GM12874 (cell line): ENCODE measurements at regions not wholly inside any gene's neighbourhood (a gene's known extent, or its start where the extent isn't known, plus 50 kb on each side); places are given as distances from the start of the nearest gene placed in this dataset.

ENCODE experiments used
- CTCF ChIP-seq: IDR thresholded peaks from 2 replicates; pipeline ENCODE4 v1.5.1; 2011; ENCODE audit warnings: low read depth, mild to moderate bottlenecking, control low read depth, low read length, moderate library complexity; ENCODE audit not compliant: insufficient read depth

- TF ChIP-seq CTCF, result no peak
Measured at GRCh38 chr14:98579140-98579539, 692.9 kb downstream of the BCL11B start.

GRCh38 chr14:98580131-98580678 lies 691.8 kb downstream of the BCL11B start:
- no peak for TF ChIP-seq CTCF

- TF ChIP-seq CTCF, result no peak
Measured at GRCh38 chr14:98582276-98582675, 689.7 kb downstream of the BCL11B start.

DNA sequence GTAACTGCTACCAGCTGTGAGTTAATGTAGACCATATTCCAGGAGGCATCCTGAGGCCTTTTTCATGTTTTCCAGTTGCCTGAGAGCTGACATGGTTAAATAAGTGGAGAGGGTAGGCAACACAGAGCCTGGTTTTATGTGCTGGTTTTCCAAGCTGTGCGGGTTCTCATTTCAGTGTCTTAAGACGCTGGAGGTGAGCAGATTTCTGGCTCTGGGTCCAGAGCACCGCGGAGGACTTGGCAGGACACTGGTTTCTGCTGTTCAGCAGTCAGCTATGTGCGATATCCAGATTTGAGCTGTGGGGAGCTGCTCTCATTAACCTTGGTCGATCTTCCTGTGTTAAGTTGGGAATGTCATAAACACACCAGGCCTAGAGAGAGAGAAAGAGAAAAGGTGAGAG lies 680.8 kb downstream of the BCL11B start:
- no peak for TF ChIP-seq CTCF

- no peak for TF ChIP-seq CTCF
Measured at GRCh38 chr14:98592611-98593170, 679.3 kb downstream of the BCL11B start.

DNA sequence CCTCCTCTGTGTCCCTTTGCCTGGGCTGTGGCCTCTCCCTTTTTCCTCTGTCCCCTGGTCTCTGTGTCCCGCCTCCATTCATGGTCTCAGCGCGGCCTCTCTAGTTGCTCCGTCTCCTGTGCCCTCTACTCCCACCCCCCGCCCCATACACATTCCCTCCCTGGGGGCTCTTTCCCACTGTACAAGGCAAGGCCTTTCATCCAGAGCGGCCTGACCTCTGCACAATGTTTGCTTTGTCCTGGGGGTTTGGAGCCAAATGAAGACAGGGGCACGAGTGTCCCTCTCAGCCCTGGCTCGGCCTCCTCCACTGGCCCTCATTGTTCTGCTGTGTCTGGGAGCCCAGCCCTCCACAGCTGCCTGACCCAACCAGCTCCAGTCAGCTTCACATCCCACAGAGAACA lies 678.6 kb downstream of the BCL11B start:
- no peak for TF ChIP-seq CTCF

- no peak for TF ChIP-seq CTCF
Measured at GRCh38 chr14:98594156-98594555, 677.8 kb downstream of the BCL11B start.

DNA sequence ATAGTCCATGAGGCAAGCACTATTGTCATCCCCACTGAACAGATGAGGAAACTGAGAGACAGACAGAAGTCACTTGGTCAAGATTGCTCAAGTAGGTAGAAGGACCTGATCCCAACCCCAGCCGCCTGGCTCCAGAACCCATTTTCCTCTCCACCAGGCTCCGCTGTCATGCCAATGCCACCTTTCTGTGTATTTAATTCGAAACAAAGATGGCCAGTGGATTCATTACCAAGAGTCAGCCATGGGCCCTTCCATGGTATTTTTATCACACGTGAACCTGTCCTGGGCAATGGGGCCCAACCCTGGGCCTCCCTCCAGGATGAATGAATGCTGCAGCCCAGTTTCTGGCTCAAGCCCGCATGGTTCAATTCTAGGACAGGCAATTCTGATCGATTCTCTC lies 673.4 kb downstream of the BCL11B start:
- TF ChIP-seq CTCF, result no peak
